Mucosa of descending colon (tissue), 3 donors: ENCODE measurements at regions not wholly inside any gene's neighbourhood (a gene's known extent, or its start where the extent isn't known, plus 50 kb on each side); places are given as distances from the start of the nearest gene placed in this dataset.
"Not testable (repeated sequence)": the region's sequence is repeated elsewhere in the genome, so short reads cannot be mapped to it uniquely, and the experiment has no call there.

Source experiments
- ATAC-seq: fragments of 200-7000 bp; cut with Tn5 transposase; one replicate; pipeline ENCODE4 v1.9.1; 2020; ENCODE audit warnings: mild to moderate bottlenecking, moderate library complexity
- DNase-seq, 3 donors: peaks; one replicate each; pipeline ENCODE4 v3.0.0-alpha.2; 2020
- H3K36me3 ChIP-seq: fragments of 200-600 bp; one replicate; pipeline ENCODE4 v1.8.0; 2021; ENCODE audit warnings: low read depth, mild to moderate bottlenecking
- H3K4me1 ChIP-seq: fragments of 200-600 bp; one replicate; pipeline ENCODE4 v1.8.0; 2021; ENCODE audit warnings: low read depth, mild to moderate bottlenecking
- H3K4me3 ChIP-seq: fragments of 200-600 bp; one replicate; pipeline ENCODE4 v1.8.0; 2021; ENCODE audit warnings: mild to moderate bottlenecking
- H3K9me3 ChIP-seq: fragments of 200-600 bp; one replicate; pipeline ENCODE4 v1.8.0; 2021; ENCODE audit warnings: mild to moderate bottlenecking
- intact Hi-C, 2 donors: fragments of 100-400 bp; cut with DNase I in 1 of 2; cut with micrococcal nuclease in 1 of 2; formaldehyde crosslinking; loops; one replicate each; pipeline versions ENCODE4 v1.11.0 to v1.11.1; 2022; cut with DNase I, micrococcal nuclease
- TF ChIP-seq, protein P1 (sequence below): fragments of 200-600 bp; IDR thresholded peaks from one replicate; pipeline ENCODE4 v1.8.0; 2022; ENCODE audit warnings: antibody characterized with exemption, mild to moderate bottlenecking
- donor health status: DM: no; HTN: no; CAD: no; lungs with moderate emphysema.
- donor health status: DM: no; HTN: no; CAD: no.
- donor health status: DM: no; HTN: yes; CAD: no.

GRCh38 chr4:20065952-20066351 lies 185.8 kb upstream of the SLIT2 start:
- Histone ChIP-seq H3K36me3 (no peaks in the 10 kb centered on the region), H3K9me3 (no peaks in the 10 kb centered on the region), H3K4me1 (no peaks in the 10 kb centered on the region), H3K4me3 (no peak overlapping the region)
- ATAC-seq (no peak), DNase-seq (no peak)
- intact Hi-C loops, result no loop called here
- TF ChIP-seq, protein P1, sequence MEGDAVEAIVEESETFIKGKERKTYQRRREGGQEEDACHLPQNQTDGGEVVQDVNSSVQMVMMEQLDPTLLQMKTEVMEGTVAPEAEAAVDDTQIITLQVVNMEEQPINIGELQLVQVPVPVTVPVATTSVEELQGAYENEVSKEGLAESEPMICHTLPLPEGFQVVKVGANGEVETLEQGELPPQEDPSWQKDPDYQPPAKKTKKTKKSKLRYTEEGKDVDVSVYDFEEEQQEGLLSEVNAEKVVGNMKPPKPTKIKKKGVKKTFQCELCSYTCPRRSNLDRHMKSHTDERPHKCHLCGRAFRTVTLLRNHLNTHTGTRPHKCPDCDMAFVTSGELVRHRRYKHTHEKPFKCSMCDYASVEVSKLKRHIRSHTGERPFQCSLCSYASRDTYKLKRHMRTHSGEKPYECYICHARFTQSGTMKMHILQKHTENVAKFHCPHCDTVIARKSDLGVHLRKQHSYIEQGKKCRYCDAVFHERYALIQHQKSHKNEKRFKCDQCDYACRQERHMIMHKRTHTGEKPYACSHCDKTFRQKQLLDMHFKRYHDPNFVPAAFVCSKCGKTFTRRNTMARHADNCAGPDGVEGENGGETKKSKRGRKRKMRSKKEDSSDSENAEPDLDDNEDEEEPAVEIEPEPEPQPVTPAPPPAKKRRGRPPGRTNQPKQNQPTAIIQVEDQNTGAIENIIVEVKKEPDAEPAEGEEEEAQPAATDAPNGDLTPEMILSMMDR, result no peak

GRCh38 chr4:20062857-20063256 lies 188.8 kb upstream of the SLIT2 start:
- H3K4me3 ChIP-seq, DNase-seq, H3K4me1 ChIP-seq, H3K36me3 ChIP-seq, ATAC-seq, intact Hi-C loops, H3K9me3 ChIP-seq: not testable (repeated sequence)

DNA sequence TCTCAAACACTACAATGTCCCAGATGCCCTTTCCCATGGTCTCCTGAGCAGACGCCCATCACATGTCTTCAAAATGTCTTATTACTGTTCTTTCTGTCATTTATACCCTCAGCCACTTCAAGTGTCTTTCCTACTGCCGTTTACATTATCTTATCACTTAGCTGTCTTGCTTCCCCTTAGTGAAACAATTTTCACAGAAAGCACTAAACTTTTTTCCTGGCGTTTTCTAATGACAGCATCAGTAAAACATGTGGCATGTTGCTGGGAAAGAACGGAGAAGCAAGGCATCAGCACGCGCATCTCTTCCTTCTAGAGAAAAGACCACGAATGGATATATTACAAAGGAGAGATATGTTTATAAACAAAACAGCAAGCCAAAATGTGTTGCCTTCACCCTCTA lies 189.7 kb upstream of the SLIT2 start:
- H3K36me3 ChIP-seq, result no peaks in the 10 kb centered on the region
- ATAC-seq, result no peak
- no peaks in the 10 kb centered on the region for H3K4me1 ChIP-seq
- no peak overlapping the region for H3K4me3 ChIP-seq
- TF ChIP-seq, protein P1, result no peak
- intact Hi-C loops, result no loop called here
- no peaks in the 10 kb centered on the region for H3K9me3 ChIP-seq
- DNase-seq, result no peak

DNA sequence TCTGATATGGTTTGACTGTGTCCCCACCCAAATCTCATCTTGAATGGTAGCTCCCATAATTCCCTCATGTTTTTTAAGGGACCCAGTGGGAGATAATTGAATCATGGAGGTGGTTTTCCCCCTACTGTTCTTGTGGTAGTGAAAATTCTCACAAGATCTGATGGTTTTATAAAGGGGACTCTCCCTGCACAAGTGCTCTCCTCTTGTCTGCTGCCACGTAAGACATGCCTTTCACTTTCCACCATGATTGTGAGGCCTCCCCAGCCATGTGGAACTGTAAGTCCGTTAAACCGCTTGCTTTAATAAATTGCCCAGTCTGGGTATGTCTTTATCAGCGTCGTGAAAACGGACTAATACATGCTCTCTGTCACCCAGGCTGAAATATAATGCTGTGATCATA lies 200.9 kb upstream of the SLIT2 start:
- intact Hi-C loops, result no loop called here
- TF ChIP-seq, protein P1, result no peak
- ATAC-seq (no peak), DNase-seq (no peak)
- Histone ChIP-seq H3K4me3 (no peak overlapping the region), H3K36me3 (no peaks in the 10 kb centered on the region), H3K9me3 (no peaks in the 10 kb centered on the region), H3K4me1 (no peaks in the 10 kb centered on the region)

DNA sequence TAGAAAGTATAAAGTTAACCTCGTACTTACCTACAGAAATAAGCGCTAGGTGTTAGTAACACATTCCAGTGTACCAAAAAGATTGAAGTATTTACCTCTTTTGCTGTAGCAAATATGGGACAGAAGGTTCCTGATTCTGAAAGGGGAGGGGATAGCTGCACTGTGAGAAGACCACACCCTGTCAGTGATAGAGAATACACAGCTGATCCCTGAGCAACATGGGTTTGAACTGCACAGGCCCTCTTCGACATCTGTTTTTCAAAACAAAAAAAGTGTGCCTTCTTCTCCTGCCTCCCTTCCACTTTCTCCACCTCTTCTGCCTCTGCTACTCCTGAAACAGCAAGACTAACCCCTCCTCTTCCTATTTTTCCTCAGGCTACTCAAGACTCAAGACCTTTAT lies 201.8 kb upstream of the SLIT2 start:
- no peak overlapping the region for H3K4me3 ChIP-seq
- H3K9me3 ChIP-seq, result no peaks in the 10 kb centered on the region
- no peaks in the 10 kb centered on the region for H3K4me1 ChIP-seq
- no peaks in the 10 kb centered on the region for H3K36me3 ChIP-seq
- ATAC-seq (no peak), DNase-seq (no peak)
- intact Hi-C loops, result no loop called here
- TF ChIP-seq, protein P1, result no peak

DNA sequence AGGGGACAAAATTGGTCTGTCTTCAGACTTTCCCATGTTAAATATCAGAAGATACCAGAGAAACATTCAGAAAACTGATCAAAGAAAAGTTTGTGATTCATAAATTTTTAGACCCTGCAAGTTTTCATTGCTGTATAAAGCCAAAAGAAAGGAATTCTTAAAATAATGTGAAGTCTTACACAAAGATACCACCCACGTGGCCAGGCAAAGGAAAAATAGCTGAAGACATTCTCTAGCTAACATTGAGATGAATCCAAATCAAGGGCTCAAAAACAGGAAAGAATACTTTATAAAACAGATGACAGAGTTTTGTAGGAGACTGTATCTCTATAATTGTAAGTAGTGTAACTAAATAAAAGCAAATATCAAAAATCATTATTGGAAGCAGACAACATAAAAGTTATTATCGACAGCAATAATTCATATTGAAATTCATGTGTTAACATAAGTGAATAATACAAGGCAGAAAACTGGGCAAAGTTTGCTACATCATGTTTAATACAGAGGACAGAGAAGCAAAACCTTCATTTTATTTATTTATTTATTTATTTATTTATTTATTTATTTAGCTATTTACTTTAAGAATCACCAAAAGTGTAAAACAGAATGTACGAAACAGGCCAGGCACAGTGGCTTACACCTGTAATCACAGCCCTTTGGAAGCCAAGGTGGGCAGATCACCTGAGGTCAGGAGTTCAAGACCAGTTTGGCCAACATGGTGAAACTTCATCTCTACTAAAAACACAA lies 204.6 kb upstream of the SLIT2 start:
- Histone ChIP-seq H3K9me3 (no peaks in the 10 kb centered on the region), H3K4me3 (no peak overlapping the region), H3K4me1 (no peaks in the 10 kb centered on the region), H3K36me3 (no peaks in the 10 kb centered on the region)
- DNase-seq (no peak), ATAC-seq (no peak)
- intact Hi-C loops, result no loop called here
- TF ChIP-seq, protein P1, result no peak
